Smooth muscle cell (in vitro differentiated cells): ENCODE measurements at regions not wholly inside any gene's neighbourhood (a gene's known extent, or its start where the extent isn't known, plus 50 kb on each side); places are given as distances from the start of the nearest gene placed in this dataset.

Experiments used
- DNase-seq: peaks from one replicate; lab custom pipeline; 2025; ENCODE audit not compliant: unreplicated experiment; lab: John Stamatoyannopoulos, UW
- H2AFZ ChIP-seq: fragments of 200-600 bp; sonication (generic); 2 replicates; pipeline ENCODE4 v1.6.0; 2016; ENCODE audit warnings: antibody characterized with exemption, low read depth, mild to moderate bottlenecking
- H3F3A ChIP-seq: fragments of 200-600 bp; sonication (generic); 2 replicates; pipeline ENCODE4 v1.6.0; 2017; ENCODE audit warnings: antibody characterized with exemption, low read depth
- H3K27ac ChIP-seq: fragments of 200-600 bp; sonication (generic); 2 replicates; pipeline ENCODE4 v1.5.1; 2016; ENCODE audit warnings: low read depth, mild to moderate bottlenecking
- H3K27me3 ChIP-seq: fragments of 200-600 bp; sonication (generic); 2 replicates; pipeline ENCODE4 v1.6.1; 2016; ENCODE audit warnings: low read depth, mild to moderate bottlenecking
- H3K36me3 ChIP-seq: fragments of 200-600 bp; sonication (generic); 2 replicates; pipeline ENCODE4 v1.5.1; 2016; ENCODE audit warnings: low read depth
- H3K4me1 ChIP-seq: fragments of 200-600 bp; sonication (generic); 2 replicates; pipeline ENCODE4 v1.5.1; 2016; ENCODE audit warnings: low read depth
- H3K4me2 ChIP-seq: fragments of 200-600 bp; sonication (generic); 2 replicates; pipeline ENCODE4 v1.6.0; 2016; ENCODE audit warnings: mild to moderate bottlenecking
- H3K4me3 ChIP-seq: fragments of 200-600 bp; sonication (generic); 2 replicates; pipeline ENCODE4 v1.5.1; 2016; ENCODE audit warnings: mild to moderate bottlenecking
- H3K79me2 ChIP-seq: fragments of 200-600 bp; sonication (generic); 2 replicates; pipeline ENCODE4 v1.6.0; 2016; ENCODE audit warnings: low read depth, mild to moderate bottlenecking
- H3K9ac ChIP-seq: fragments of 200-600 bp; sonication (generic); 2 replicates; pipeline ENCODE4 v1.6.0; 2016; ENCODE audit warnings: low read depth
- H3K9me3 ChIP-seq: fragments of 200-600 bp; sonication (generic); replicated peaks from 2 replicates; pipeline ENCODE4 v1.5.1; 2016; ENCODE audit warnings: low read depth
- H4K20me1 ChIP-seq: fragments of 200-600 bp; sonication (generic); 2 replicates; pipeline ENCODE4 v1.6.0; 2016; ENCODE audit warnings: low read depth
- WGBS: methylation state at CpG from one replicate; pipeline ENCODE4 v1.1.7; 2016; ENCODE audit warnings: low lambda C conversion rate; 5-methylcytosine and 5-hydroxymethylcytosine counted together
- TF ChIP-seq, protein P1 (sequence below): fragments of 200-600 bp; sonication (generic); IDR thresholded peaks from 2 replicates; pipeline ENCODE4 v1.5.1; 2017; ENCODE audit warnings: borderline replicate concordance, mild to moderate bottlenecking, antibody characterized with exemption; ENCODE audit not compliant: insufficient read depth, poor library complexity, severe bottlenecking

DNA sequence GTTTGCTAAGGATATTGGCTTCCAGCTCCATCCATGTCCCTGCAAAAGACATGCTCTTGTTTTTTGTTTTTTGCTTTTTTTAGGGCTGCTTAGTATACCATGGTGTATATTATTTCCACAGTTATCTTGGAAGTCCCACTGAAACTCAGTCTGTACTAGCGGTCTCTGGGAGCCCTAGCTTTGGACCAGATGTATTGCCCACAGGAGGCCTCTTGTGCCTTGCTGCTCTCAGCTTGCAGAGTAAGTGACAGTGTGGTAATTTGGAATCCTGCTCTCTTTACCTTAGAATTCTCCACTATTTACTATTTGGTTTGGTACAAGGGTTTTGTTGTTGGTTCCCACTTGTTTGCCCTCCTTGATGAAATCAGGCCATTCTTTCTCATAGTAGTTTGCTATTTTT, 1022.9 kb downstream of the LRFN5 start:
- Histone ChIP-seq H3F3A (no peaks in the 10 kb centered on the region), H3K79me2 (no peaks in the 10 kb centered on the region), H3K27ac (no peak overlapping the region), H3K4me1 (no peaks in the 10 kb centered on the region), H3K4me2 (no peak overlapping the region), H3K9me3 (no peaks in the 10 kb centered on the region), H4K20me1 (no peaks in the 10 kb centered on the region), H2AFZ (no peak overlapping the region), H3K27me3 (no peaks in the 10 kb centered on the region), H3K36me3 (no peaks in the 10 kb centered on the region), H3K4me3 (no peak overlapping the region), H3K9ac (no peak overlapping the region)
- TF ChIP-seq, protein P1, sequence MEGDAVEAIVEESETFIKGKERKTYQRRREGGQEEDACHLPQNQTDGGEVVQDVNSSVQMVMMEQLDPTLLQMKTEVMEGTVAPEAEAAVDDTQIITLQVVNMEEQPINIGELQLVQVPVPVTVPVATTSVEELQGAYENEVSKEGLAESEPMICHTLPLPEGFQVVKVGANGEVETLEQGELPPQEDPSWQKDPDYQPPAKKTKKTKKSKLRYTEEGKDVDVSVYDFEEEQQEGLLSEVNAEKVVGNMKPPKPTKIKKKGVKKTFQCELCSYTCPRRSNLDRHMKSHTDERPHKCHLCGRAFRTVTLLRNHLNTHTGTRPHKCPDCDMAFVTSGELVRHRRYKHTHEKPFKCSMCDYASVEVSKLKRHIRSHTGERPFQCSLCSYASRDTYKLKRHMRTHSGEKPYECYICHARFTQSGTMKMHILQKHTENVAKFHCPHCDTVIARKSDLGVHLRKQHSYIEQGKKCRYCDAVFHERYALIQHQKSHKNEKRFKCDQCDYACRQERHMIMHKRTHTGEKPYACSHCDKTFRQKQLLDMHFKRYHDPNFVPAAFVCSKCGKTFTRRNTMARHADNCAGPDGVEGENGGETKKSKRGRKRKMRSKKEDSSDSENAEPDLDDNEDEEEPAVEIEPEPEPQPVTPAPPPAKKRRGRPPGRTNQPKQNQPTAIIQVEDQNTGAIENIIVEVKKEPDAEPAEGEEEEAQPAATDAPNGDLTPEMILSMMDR = no peak
- DNase-seq = no peak
- WGBS = 95% methylated on average over 1 of the region's 1 CpG

DNA sequence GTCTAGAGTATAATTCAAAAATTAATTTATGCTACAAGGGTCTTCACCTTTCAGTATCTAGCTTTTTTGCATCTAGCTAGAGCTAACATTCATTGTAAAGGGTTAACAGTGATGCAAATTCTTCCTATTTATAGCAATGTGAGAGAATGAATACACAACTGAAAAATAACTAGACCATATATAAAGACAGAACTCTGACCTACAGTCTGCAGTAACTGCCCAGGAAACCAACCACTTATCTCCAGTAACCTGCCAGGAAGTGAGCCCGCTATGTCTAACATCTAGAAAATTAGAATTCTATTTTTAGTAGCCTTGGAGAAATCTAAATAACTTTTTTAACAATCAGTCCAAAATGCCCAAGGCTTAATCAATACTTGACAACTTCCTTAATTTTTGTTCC, 1021.9 kb downstream of the LRFN5 start:
- TF ChIP-seq, protein P1 = no peak

DNA sequence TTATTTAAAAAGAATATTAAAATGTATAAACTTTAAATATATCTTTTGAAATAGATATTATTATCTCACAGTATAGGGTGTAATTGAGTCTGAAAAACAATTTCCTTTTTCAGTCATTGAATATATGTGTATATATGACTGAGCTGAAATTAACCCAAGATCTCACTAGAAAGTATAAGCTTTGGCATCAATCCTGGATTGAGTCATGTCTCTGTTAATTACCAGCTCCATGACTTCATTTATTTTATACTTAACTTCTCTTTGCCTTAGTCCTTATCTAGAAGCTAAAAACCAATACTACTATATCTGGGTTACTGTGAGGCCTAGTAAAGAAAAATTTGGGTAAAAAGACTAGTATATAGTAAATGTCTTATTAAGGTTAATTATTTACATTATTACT, 1020.3 kb downstream of the LRFN5 start:
- H3K79me2 ChIP-seq = no peaks in the 10 kb centered on the region
- no peaks in the 10 kb centered on the region for H3F3A ChIP-seq
- H3K4me2 ChIP-seq = no peak overlapping the region
- DNase-seq = no peak
- no peak overlapping the region for H3K4me3 ChIP-seq
- TF ChIP-seq, protein P1 = no peak
- H4K20me1 ChIP-seq = no peaks in the 10 kb centered on the region
- H3K9ac ChIP-seq = no peak overlapping the region
- H3K36me3 ChIP-seq = no peaks in the 10 kb centered on the region
- H3K9me3 ChIP-seq = no peaks in the 10 kb centered on the region
- H2AFZ ChIP-seq = no peak overlapping the region
- H3K4me1 ChIP-seq = no peaks in the 10 kb centered on the region
- no peaks in the 10 kb centered on the region for H3K27me3 ChIP-seq
- H3K27ac ChIP-seq = no peak overlapping the region

More for the DNA sequence above, 1021.9 kb downstream of the LRFN5 start:
- H4K20me1 ChIP-seq = no peaks in the 10 kb centered on the region
- H3K9me3 ChIP-seq = no peaks in the 10 kb centered on the region
- WGBS = 100% methylated on average over 1 of the region's 1 CpG
- H3F3A ChIP-seq = no peaks in the 10 kb centered on the region
- no peaks in the 10 kb centered on the region for H3K36me3 ChIP-seq
- no peak overlapping the region for H3K4me2 ChIP-seq
- no peaks in the 10 kb centered on the region for H3K4me1 ChIP-seq
- no peak overlapping the region for H3K4me3 ChIP-seq
- H3K27me3 ChIP-seq = no peaks in the 10 kb centered on the region
- H3K9ac ChIP-seq = no peak overlapping the region
- H3K79me2 ChIP-seq = no peaks in the 10 kb centered on the region
- DNase-seq = no peak
- H2AFZ ChIP-seq = no peak overlapping the region
- no peak overlapping the region for H3K27ac ChIP-seq

DNA sequence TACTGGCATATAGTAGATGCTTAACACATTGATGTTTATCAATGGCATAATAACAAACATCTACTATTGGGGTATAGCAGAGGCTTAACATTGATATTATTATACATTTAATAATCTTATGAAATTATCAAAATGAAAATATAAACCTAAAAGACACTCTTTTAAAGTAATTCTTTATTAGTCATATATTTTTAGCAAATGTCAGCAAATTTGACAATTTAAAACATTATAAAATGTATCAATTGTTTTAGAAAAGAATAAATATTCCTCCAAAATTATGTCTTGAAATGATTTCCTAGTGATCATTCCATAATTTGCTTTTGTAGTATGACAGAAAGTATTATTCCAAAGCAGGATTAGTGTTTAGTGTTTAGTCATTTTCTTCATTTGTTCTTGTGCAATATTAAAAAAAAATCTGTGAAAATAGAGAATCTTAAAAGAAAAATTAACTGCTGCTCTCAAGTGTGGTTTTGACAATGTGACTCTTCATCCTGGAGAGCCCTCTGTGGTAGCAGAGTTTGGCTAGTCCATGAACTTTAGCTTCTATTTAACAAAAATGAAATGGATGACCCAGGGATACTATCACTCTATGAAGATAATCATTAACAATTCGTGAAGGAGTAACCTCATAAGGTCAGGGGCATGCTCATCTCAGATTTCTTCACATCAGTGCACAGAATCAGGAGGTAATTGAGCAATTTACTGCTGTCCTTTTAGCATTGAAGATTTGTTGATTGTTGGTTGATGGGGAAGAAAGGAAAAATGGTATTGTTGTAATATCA, 1018.5 kb downstream of the LRFN5 start:
- DNase-seq = no peak
- no peaks in the 10 kb centered on the region for H3K4me1 ChIP-seq
- H2AFZ ChIP-seq = no peak overlapping the region
- H3K27ac ChIP-seq = no peak overlapping the region
- H3F3A ChIP-seq = no peaks in the 10 kb centered on the region
- H3K79me2 ChIP-seq = no peaks in the 10 kb centered on the region
- TF ChIP-seq, protein P1 = no peak
- no peaks in the 10 kb centered on the region for H3K27me3 ChIP-seq
- no peaks in the 10 kb centered on the region for H4K20me1 ChIP-seq
- H3K9ac ChIP-seq = no peak overlapping the region
- no peak overlapping the region for H3K4me3 ChIP-seq
- no peaks in the 10 kb centered on the region for H3K9me3 ChIP-seq
- H3K36me3 ChIP-seq = no peaks in the 10 kb centered on the region
- H3K4me2 ChIP-seq = no peak overlapping the region
- WGBS = 61% methylated on average over 1 of the region's 1 CpG
